DOHH2 (cell line): ENCODE measurements at regions not wholly inside any gene's neighbourhood (a gene's known extent, or its start where the extent isn't known, plus 50 kb on each side); places are given as distances from the start of the nearest gene placed in this dataset.

ENCODE experiments used
- H3F3A ChIP-seq: fragments of 200-600 bp; sonication (generic), shearing (Covaris generic); 2 replicates; pipeline ENCODE4 v1.6.0; 2016; ENCODE audit warnings: antibody characterized with exemption, mild to moderate bottlenecking; ENCODE audit not compliant: control insufficient read depth, insufficient read depth
- H3K27ac ChIP-seq: fragments of 200-600 bp; sonication (generic); 2 replicates; pipeline ENCODE4 v1.5.1; 2014; ENCODE audit warnings: low read depth, mild to moderate bottlenecking, low read length, moderate library complexity
- H3K27me3 ChIP-seq: fragments of 200-600 bp; sonication (generic); 2 replicates; pipeline ENCODE4 v1.6.1; 2014; ENCODE audit warnings: mild to moderate bottlenecking, low read length, mixed read lengths; ENCODE audit not compliant: control insufficient read depth
- H3K36me3 ChIP-seq: fragments of 200-600 bp; sonication (generic); 2 replicates; pipeline ENCODE4 v1.6.1; 2014; ENCODE audit warnings: mild to moderate bottlenecking, low read length, moderate library complexity, mixed read lengths; ENCODE audit not compliant: control insufficient read depth
- H3K4me1 ChIP-seq: fragments of 200-600 bp; sonication (generic); 2 replicates; pipeline ENCODE4 v1.6.1; 2014; ENCODE audit warnings: mild to moderate bottlenecking, low read length, mixed read lengths; ENCODE audit not compliant: control insufficient read depth
- H3K4me2 ChIP-seq: fragments of 200-600 bp; sonication (generic); 2 replicates; pipeline ENCODE4 v1.6.0; 2014; ENCODE audit warnings: mild to moderate bottlenecking, low read length, moderate library complexity
- H3K4me3 ChIP-seq: fragments of 200-600 bp; sonication (generic); 2 replicates; pipeline ENCODE4 v1.5.1; 2014; ENCODE audit warnings: mild to moderate bottlenecking, low read length, mixed read lengths
- H3K79me2 ChIP-seq: fragments of 200-600 bp; sonication (generic); 2 replicates; pipeline ENCODE4 v1.6.1; 2014; ENCODE audit warnings: mild to moderate bottlenecking, low read length, mixed read lengths; ENCODE audit not compliant: control insufficient read depth
- H3K9me2 ChIP-seq: fragments of 200-600 bp; sonication (generic); replicated peaks from 2 replicates; pipeline ENCODE4 v1.6.1; 2014; ENCODE audit warnings: mild to moderate bottlenecking, low read length, mixed read lengths; ENCODE audit not compliant: control insufficient read depth
- H3K9me3 ChIP-seq: fragments of 200-600 bp; sonication (generic); 2 replicates; pipeline ENCODE4 v1.6.1; 2014; ENCODE audit warnings: antibody characterized with exemption, low read length, mixed read lengths; ENCODE audit not compliant: control insufficient read depth, insufficient read depth
- H4K20me1 ChIP-seq: fragments of 200-600 bp; sonication (generic); 2 replicates; pipeline ENCODE4 v1.6.0; 2014; ENCODE audit warnings: low read depth, mild to moderate bottlenecking, antibody characterized with exemption, low read length, moderate library complexity; ENCODE audit not compliant: control insufficient read depth, insufficient read depth
- CTCF ChIP-seq: fragments of 200-600 bp; sonication (generic); IDR thresholded peaks from one replicate; pipeline ENCODE4 v1.5.1; 2014; ENCODE audit warnings: antibody characterized with exemption, mild to moderate bottlenecking, low read depth, low read length; ENCODE audit not compliant: poor library complexity, severe bottlenecking
- EZH2phosphoT487 ChIP-seq: fragments of 200-600 bp; sonication (generic); IDR thresholded peaks from 2 replicates; pipeline ENCODE4 v1.6.1; 2017; ENCODE audit warnings: borderline replicate concordance, mild to moderate bottlenecking, antibody characterized with exemption, low read length, moderate library complexity, mixed read lengths

GRCh38 chr20:2234598-2235191, 61.1 kb upstream of the TGM3 start:
- Histone ChIP-seq H3K27me3 (peaks cover 1% of the 10 kb centered on the region; the same call in 1 of the 2 replicates), H4K20me1 (no peaks in the 10 kb centered on the region), H3K36me3 (no peaks in the 10 kb centered on the region), H3K4me1 (peaks cover 3% of the 10 kb centered on the region; the same call in 1 of the 2 replicates), H3K79me2 (no peaks in the 10 kb centered on the region), H3F3A (no peaks in the 10 kb centered on the region), H3K9me2 (no peaks in the 10 kb centered on the region), H3K27ac (no peak overlapping the region), H3K4me2 (no peak overlapping the region), H3K4me3 (no peak overlapping the region), H3K9me3 (no peaks in the 10 kb centered on the region)
- no peak for TF ChIP-seq CTCF
- TF ChIP-seq EZH2phosphoT487, result no peak

- Histone ChIP-seq H3K4me1 (peaks cover 3% of the 10 kb centered on the region; the same call in 1 of the 2 replicates), H3F3A (no peaks in the 10 kb centered on the region), H3K9me3 (no peaks in the 10 kb centered on the region), H4K20me1 (no peaks in the 10 kb centered on the region), H3K4me2 (peak overlapping the region; percentile 17; the same call in 1 of the 2 replicates), H3K9me2 (no peaks in the 10 kb centered on the region), H3K27me3 (no peaks in the 10 kb centered on the region), H3K4me3 (no peak overlapping the region), H3K36me3 (no peaks in the 10 kb centered on the region), H3K27ac (no peak overlapping the region), H3K79me2 (no peaks in the 10 kb centered on the region)
- TF ChIP-seq EZH2phosphoT487, result no peak
- TF ChIP-seq CTCF, result no peak
These were observed 59.5 kb upstream of the TGM3 start for GRCh38 chr20:2236256-2236655.

- H3K27me3 ChIP-seq, result no peaks in the 10 kb centered on the region
- H3K27ac ChIP-seq, result no peak overlapping the region
- H3K4me1 ChIP-seq, result peaks cover 3% of the 10 kb centered on the region; the same call in 1 of the 2 replicates
- H3K4me3 ChIP-seq, result no peak overlapping the region
- TF ChIP-seq CTCF, result no peak
- TF ChIP-seq EZH2phosphoT487, result no peak
- H3K4me2 ChIP-seq, result no peak overlapping the region
- H3K9me2 ChIP-seq, result no peaks in the 10 kb centered on the region
- no peaks in the 10 kb centered on the region for H3K79me2 ChIP-seq
- H3F3A ChIP-seq, result no peaks in the 10 kb centered on the region
- no peaks in the 10 kb centered on the region for H3K36me3 ChIP-seq
- no peaks in the 10 kb centered on the region for H3K9me3 ChIP-seq
- no peaks in the 10 kb centered on the region for H4K20me1 ChIP-seq
These were observed 58.7 kb upstream of the TGM3 start for GRCh38 chr20:2237059-2237458.
